ENCODE measurements at regions not wholly inside any gene's neighbourhood (a gene's known extent, or its start where the extent isn't known, plus 50 kb on each side); places are given as distances from the start of the nearest gene placed in this dataset.

DNA sequence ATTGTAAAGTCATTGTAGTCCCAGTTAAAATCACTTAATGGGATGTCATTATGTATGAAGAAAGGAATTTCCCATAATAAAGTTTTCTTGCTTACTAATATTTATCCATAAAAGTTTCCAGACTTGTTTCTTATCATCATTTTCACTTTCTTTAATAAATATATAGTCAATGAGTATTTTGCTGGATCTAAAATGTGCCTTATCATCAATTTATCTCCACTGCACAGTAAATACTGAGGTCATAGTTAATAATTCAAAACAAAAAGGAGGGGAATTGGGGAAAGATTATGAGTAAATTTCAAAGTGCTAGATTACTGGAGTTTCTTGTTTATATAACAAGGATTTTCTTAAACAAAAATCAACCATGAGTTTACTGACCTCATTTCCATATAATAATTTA lies 279.5 kb upstream of the DKK2 start:
- no peak for DNase-seq (ENCODE audit: low read depth)

DNA sequence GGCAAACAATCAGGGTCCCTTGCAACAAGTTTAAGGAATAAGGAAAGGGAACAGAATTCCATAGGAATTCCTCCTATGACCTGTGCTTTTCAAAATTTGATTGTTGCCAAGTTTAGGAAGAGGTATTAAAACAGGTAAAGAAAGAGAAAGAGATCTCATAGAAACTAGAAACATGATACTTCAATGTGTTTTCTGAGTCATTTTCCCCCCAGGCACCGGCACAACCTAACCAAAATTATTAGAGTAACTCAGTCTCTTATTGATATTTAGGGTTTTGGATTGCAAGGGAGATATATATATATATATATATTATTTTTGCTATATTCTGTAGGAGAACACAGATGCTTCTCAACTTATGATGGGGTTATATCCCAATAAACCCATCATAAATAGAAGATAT lies 278.0 kb upstream of the DKK2 start:
- no peak for DNase-seq (ENCODE audit: low read depth)

DNA sequence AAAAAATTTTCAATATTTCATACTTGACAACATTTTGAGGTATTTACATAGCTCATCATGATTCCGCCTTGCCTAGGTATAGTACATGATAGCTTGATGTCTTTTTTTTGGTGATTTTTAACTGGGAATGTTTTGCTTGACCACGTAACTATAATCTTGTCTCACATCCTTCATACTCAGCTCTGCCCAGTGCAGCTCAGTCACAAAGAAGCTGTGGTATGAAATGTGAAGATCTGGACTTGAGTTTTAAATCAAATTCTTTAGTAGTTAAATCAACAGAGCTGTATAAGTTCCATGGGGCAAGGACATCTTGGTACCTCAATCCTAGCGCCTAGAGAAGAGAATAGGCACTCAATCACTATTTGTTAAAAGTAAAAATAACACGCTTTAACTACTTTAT lies 276.3 kb upstream of the DKK2 start:
- no peak for DNase-seq (ENCODE audit: low read depth)

DNA sequence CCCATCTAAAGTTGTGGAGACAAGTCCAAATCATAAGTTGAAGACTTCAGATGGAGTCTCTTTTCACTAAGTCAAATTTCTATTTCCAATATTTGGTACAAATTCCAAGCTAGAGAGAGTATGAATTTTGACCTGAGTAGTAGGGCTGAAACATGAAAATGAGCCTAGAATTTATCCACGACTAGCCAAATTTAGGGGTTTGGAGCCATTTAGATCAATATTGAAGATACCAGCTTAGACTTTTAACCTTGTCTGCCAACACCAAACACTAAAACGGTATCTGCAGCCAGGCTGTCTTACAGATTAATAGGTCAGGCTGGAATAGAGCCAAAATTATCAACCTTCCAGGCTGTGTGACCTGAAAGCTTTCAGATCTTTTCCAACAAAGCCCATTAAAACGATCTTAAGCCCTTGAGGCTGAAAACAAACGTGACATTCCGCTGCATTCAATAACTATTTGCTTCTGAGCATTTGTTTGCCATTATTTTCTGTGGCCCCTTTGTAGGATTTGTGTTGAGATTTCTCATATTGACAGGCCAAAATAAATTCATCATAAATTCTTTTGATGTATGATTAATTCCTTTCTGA lies 268.7 kb upstream of the DKK2 start:
- DNase-seq (ENCODE audit: low read depth), result no peak

DNA sequence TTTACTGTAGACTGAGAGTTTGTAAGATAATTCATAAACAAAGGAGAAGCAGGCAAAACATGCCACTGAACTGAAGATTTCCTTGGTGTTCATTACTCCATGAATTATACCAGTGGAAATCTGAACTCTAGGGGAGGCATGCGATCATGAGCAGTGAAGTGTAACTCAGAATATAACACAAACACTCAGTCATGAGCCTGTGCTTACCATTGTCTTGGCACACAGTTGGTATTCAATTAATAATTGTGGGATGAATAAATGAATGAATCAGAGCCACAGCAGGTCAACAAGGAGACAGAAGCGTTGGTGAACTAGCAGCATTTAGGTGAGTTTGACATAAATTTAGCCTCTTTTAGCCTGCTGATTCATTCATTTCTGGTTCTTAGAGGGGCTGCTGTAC lies 263.5 kb upstream of the DKK2 start:
- DNase-seq (ENCODE audit: low read depth), result no peak

DNA sequence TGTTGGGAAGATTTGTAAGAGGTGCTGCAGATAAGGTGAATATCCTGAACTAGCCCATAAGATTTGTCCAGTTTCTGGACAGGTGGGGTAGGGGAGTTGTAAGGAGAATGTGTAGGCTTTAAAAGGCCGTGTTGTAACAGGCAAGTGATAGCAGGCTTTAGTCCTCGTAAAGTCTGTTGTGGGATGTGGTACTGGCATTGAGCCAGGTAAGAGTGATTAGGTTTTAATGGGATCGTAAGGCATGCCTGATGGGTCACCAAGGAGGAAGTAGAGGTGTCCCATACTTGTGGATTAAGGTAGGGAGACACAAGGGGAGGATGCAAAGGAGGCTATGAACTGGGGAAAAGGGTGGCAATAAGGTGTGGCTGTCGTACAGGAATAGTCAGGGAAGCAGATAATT lies 256.9 kb upstream of the DKK2 start:
- no peak for DNase-seq (ENCODE audit: low read depth)

DNA sequence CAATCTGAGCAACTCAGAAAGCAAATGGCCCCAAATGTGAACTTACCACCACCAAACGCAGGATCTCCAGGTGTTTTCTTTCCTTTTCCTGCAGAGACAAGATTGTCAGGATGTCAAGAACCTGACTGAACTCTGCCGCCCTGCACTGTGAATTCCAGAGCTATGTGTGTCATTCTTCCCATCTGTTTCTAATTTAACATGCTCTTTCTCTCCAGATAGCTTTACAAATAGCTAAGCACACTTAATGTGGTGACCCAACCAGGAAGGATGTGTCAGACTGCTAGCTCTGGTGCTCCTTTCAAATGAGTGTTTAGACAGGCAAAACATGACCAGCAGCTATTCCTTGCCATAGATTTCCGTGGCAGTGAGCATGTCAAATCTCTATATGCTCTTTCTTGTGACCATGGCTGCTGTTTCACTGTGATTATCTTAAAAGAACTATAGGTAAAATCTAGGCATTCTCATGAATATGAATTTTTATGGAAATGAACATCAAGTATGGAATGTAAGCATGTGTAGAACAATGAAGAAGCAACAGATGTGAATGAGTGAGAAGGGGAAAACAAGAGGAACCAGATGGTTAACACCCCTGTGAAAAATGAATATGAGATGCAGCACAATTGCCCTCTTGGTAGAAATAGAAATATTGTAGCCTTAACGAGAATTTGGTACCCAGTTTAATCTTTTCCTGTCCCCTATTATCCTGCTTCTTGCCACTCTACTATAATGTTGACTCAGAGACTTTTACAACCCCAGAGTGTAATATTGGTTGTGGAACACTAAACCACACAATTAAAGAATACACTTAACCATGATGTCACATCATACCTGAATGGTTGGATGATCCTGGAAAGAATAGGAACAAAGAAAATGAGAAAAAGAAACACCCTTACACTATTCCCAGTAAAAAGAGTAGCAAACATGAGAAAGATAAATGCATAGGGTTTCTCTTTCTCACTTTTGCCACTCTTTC lies 247.8 kb upstream of the DKK2 start:
- DNase-seq (ENCODE audit: low read depth), result no peak

DNA sequence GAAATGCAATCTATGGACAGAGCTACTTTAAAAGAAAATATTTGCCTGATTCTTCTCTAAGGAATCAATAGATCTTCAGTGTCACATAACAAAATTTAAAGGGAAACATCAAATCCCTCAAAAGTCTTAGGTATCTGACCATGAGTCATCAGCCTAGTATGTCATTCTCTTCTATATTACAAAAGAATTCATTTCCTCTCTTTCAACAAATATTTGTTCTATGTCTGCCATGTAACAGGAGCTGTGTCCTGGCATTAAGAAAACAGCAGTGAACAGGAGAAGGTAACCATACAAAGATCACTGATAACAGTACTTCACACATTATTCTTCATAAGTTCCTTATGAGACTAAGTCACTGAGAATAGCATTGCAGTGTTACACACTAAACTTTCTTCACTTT lies 243.6 kb upstream of the DKK2 start:
- DNase-seq (ENCODE audit: low read depth), result no peak

DNA sequence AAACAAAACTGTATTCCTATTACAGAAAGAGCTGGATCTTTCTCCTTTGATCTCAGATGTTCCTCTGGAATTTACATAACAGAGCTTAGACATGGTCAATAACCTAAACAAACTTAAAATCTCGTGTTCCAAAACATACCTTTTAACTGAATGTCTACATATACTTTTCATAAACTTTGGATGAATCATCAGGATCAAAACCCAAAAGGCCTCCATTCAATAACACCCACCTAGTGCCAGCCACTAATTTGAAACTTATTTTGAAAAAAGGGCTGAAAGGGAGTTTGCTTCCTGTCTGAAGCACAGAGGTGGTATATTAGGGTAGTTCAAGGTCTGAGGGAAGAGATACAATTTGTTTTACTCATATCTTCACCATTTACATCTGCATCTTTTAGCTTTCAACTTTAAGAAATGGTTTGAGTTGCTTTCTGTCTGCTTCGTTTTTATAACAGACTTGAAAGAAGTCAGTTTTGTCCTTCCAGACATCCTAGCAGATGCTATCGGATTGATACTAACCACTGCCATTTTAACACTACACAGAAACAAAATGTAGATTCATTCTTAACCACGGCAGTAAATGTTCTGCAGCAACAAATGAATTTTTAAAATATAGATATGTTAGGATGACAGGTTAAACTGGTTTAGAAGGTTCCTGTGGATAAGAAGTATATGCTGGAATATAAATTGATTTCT lies 242.8 kb upstream of the DKK2 start:
- no peak for DNase-seq (ENCODE audit: low read depth)

DNA sequence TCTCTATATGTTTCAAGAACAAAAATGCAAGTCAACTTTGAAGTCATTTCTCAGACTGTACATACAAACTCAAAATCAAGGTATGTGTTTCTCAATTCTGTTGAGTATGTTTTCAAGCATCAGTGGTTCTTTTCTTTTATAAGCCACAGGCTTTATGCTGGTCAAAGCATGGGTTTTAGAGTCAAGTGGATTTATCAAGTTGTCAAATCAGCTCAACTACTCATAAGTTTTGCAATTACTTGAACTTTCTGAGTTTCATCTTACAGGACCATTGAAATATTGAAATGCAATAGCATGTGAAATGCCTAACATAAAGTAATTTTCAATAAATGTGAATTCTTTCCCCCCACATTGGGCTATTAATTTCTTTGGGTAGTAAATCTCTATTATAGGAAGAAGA lies 239.9 kb upstream of the DKK2 start:
- DNase-seq (ENCODE audit: low read depth), result no peak

DNA sequence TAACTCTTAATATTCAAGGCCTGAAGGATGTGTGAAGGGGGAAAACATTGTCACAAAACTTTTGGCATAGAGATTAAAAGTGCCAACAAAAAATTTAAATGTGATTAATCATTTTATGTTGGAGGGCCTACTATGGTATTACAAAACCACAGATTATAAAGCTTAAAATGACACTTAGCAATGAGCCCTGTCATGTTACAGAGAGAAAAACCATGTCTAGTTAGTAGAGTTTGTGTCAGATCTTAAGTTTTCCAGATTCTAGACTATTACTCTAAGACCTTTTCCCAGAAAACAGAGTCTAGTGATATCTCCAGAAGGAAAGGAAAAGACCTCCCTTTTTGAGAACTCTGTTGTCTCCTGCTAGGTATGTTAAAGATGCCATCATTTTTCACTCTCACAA lies 239.1 kb upstream of the DKK2 start:
- no peak for DNase-seq (ENCODE audit: low read depth)

DNA sequence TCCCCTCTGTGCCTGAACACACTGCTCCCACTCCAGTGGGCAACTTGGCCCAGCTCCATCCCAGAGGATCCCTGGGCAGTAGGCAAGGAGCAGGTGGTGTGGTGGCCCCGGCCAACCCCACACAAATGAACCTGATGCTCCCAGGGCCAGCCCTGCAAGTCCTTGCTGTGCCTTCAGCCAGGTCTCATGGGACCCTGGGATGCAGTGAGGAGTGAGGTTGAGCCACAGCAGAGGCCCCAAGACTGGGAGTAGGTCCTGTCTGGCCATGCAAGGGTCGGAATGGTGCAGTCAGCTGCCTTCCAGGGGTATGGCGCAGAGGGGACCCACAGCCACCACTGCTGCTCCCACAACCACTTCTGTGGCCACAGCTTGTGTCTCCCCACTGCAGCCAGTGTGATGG lies 234.5 kb upstream of the DKK2 start:
- no peak for DNase-seq (ENCODE audit: low read depth)

DNA sequence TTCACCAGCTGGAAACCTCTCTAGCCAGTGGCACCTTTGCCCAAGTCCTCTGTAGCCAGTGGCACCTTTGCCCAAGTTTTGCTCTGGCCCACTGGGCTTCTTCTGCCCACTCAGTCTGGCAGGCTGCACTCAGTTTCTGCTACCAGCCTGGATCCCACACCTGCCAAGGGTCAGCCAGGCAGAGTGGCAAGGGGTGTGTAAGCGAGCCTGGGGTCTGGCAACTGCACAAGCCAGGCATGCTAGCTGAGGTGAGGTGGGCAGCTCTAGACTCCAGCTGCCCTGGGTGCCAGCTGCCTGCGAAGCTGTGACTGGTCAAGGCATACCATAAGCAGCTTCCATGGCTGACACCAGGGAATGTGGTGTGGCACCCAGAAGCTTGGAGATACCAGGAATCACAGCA lies 233.1 kb upstream of the DKK2 start:
- DNase-seq (ENCODE audit: low read depth), result no peak

DNA sequence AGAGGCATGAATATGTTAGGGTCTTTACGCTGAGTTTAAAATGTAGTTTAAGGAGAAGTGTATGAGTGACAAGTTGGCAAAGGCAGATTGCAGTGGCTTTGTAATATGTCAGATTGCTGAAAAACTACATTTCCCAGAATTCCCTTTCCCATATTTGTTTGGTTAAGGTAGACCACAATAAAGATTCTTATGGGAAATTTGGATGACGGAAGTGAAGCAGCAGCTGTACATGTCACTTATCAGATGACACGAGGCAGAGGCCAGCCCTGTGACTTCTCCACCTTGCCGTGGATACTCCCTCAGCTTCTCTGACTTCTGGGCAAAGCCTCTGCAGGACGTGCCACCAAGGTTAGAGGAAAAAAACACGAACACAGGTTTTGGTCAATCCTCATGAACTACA lies 229.7 kb upstream of the DKK2 start:
- no peak for DNase-seq (ENCODE audit: low read depth)

DNA sequence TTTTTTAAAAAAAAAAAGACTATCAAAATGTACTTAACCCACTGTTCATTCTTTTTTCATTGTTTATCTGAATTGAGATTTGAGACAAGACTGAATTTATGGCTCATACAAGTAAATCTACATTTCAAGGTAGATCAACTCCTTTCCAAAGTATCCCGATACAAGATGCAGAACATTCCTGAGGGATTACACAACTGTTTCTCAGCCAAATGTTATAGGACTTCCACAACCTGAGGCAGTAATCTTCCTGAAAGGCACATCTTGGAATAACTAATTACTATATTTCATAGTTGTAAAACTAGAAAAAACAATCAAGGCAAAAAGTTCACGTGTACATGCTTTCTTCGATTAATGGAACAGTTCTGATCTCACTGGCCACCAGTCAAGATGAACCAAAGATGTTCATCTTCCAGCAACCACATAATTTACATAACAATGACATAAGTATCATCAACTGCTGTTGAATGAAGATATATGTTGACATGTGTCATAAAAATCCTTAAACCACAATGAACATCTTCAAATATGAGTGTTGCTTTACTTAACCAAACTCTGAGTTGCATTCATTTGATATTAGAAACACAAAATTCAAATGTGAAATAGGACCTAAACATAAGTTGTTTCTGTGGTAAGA lies 225.2 kb upstream of the DKK2 start:
- no peak for DNase-seq (ENCODE audit: low read depth)

DNA sequence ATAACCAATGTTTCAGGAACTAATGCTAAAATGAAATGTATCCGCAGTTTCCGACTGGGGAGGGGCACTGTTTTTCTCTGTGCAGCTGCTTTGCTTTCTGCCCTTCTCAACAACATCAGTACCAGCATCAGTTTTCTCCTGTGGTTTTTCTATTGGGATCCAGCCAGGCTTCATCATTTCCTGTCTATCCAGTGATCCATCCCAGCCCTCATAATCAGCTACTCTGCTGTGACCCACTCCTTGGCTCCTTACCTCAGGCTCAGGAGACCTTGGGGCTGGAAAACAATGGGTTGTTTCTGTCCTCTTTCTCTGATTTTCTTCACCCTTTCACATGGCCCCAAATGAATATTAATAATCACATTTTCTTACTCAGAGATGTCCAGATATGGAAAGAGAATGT lies 222.2 kb upstream of the DKK2 start:
- DNase-seq (ENCODE audit: low read depth), result no peak

DNA sequence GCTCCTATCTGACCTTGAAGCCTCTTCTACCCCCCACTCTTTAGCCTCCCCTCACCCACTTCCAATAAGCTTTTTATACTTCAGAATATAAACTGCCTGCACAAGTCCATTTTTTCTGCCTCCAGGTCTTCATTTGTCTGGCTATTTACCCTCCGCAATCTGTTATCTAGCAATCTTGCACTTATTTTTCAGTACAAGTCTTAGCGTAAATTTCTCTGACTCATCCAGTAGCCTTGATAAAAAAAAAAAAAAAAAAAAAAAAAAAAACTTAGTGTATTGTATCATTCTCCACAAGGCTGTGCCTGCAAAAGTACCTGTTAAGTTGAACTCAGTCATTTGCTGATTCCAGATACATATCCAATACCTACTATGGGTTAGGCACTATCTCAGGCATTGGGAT lies 219.5 kb upstream of the DKK2 start:
- no peak for DNase-seq (ENCODE audit: low read depth)

DNA sequence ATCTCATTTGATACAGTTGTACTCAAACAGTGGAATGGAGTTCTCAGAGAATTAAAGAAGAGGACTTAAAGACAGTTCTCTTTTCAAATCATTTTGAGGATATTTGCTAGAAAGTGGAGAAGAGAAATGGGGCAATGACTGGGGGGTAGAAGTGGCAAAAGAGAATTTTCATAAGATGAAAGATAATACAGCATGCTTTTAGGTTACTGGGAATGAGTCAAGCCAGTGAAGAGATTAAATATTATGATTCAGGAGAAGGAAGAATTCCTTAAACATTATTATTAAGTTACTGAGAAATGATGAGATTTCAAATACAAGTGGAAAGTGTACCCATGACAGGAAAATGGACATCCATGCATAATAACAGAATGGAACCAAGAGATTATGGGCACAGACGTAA lies 219.0 kb upstream of the DKK2 start:
- no peak for DNase-seq (ENCODE audit: low read depth)

DNA sequence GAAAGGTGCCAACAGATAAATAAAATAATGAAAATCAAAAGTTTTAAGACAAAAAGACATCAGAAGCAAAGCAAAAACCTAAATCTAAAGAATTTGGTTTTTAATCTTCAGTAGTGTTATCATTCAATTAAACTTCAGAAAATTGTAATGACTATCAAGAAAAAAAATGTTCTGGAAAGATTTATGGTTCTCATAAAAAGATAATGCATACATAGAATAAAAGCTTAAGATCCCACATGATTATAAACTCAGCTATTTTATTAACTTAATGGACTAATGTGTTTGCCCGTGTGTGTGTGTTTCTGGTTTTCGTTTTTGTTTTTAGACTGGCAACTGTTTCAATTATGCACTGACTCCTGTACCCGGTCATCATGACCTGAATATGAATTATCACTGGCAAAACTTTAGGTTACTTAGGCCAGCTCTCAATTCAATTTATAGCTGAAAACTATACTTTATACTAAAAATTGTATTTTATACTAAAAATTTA lies 217.5 kb upstream of the DKK2 start:
- no peak for DNase-seq (ENCODE audit: low read depth)

DNA sequence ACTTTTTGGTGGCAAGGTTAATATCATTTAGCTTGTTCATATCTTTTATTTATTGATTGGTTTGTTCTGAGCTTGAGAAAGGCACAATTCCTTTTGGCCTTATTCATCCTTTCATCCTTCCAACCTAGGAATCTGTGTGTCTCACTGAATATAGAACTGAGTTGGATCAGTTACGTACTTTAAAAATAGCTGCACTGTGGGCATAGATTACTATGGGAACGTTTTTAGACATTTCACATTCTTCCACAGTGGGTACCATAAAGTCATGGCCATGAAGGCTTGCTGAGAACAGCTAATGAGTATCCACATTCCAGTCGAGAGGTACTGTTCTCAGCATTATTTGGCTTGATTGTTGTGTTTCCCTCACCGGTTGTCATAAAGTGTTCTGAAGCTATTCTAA lies 217.0 kb upstream of the DKK2 start:
- no peak for DNase-seq (ENCODE audit: low read depth)

DNA sequence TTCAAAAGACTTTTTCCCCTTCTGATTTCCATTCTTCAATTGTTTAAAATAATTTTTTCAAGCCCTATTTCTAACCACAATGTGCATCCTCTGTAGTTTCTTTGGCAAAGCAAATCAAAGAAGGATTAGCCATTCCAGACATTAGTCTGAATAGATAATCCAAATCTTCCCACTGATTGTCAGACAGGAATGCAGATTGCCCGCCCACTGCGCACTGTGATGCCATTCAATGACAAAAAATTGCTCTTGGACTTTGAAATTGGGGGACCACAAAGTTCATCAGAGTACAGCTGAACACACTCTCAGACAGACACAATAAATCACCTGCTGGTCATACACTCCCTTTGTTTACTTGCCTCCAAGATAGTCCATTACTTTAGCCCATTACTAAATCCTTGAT lies 216.5 kb upstream of the DKK2 start:
- no peak for DNase-seq (ENCODE audit: low read depth)

DNA sequence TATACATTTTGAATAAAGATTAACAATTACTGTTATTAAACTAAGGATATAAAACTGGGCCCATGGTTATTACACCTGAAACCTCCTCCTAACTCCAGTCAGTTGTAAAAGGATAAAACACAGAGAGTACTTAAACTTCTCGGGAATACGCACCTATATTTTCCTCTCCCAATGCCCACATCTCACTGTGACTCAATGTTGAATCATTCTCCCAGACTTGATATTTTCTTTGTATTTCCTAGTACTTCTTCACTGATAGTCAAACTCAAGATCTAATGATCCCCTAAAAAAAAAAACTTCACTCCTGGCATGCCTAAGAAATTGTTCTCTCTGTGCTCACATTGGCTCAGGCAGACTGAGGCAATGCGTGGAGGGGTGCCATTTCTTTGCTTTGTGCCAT lies 212.5 kb upstream of the DKK2 start:
- DNase-seq (ENCODE audit: low read depth), result no peak

DNA sequence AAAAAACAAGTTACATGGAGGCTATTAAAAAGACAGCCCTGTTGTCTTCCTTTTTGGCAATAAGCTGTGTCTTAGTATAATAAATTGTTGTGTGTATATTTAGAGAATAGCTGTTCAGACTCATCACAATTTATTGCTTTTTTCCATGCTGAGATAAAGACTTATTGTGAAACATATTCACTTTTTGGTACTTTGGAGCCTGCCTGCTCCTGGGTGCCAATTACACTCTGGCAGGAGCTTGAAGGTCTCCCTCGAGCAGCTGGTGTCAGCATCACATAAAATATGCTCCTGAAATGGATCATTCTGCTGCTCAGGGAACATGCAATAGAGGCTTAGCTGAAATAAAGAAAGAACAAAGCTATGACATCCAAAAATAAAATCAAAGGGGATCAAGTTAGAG lies 211.6 kb upstream of the DKK2 start:
- no peak for DNase-seq (ENCODE audit: low read depth)
